ENCODE measurements at regions not wholly inside any gene's neighbourhood (a gene's known extent, or its start where the extent isn't known, plus 50 kb on each side); places are given as distances from the start of the nearest gene placed in this dataset.

GRCh38 chr14:41047763-41048162, 558.9 kb upstream of the LRFN5 start:
- Mint-ChIP-seq H3K9me3 (no peaks in the 10 kb centered on the region), H3K36me3 (ENCODE audit: low read depth) (no peaks in the 10 kb centered on the region), H3K27ac (ENCODE audit: unreplicated experiment) (no peak overlapping the region), H3K4me1 (no peaks in the 10 kb centered on the region), H3K27me3 (ENCODE audit: low read depth) (no peaks in the 10 kb centered on the region), H3K4me3 (no peak overlapping the region)
- DNase-seq (ENCODE audit: low read depth, low spot score) = no peak
- no peak for TF ChIP-seq CTCF (conservative IDR thresholded peaks at IDR 0.05)

GRCh38 chr14:41037388-41037787, 569.3 kb upstream of the LRFN5 start:
- H3K4me1 Mint-ChIP-seq = no peaks in the 10 kb centered on the region
- no peak for TF ChIP-seq CTCF (conservative IDR thresholded peaks at IDR 0.05)
- no peak overlapping the region for H3K27ac Mint-ChIP-seq (ENCODE audit: unreplicated experiment)
- no peaks in the 10 kb centered on the region for H3K9me3 Mint-ChIP-seq
- H3K27me3 Mint-ChIP-seq (ENCODE audit: low read depth) = no peaks in the 10 kb centered on the region
- peaks cover 4% of the 10 kb centered on the region for H3K36me3 Mint-ChIP-seq (ENCODE audit: low read depth)
- no peak for DNase-seq (ENCODE audit: low read depth, low spot score)
- H3K4me3 Mint-ChIP-seq = no peak overlapping the region

- Mint-ChIP-seq H3K9me3 (peaks cover 4% of the 10 kb centered on the region), H3K4me1 (no peaks in the 10 kb centered on the region), H3K27me3 (ENCODE audit: low read depth) (no peaks in the 10 kb centered on the region), H3K4me3 (no peak overlapping the region), H3K27ac (ENCODE audit: unreplicated experiment) (no peak overlapping the region), H3K36me3 (ENCODE audit: low read depth) (peaks cover 13% of the 10 kb centered on the region)
- DNase-seq (ENCODE audit: low read depth, low spot score) = no peak
- no peak for TF ChIP-seq CTCF (conservative IDR thresholded peaks at IDR 0.05)
These were observed 571.7 kb upstream of the LRFN5 start for GRCh38 chr14:41034969-41035368.

GRCh38 chr14:41022932-41023331, 583.7 kb upstream of the LRFN5 start:
- H3K27me3 Mint-ChIP-seq (ENCODE audit: low read depth) = no peaks in the 10 kb centered on the region
- peaks cover 2% of the 10 kb centered on the region for H3K9me3 Mint-ChIP-seq
- no peak for TF ChIP-seq CTCF (conservative IDR thresholded peaks at IDR 0.05)
- DNase-seq (ENCODE audit: low read depth, low spot score) = no peak
- no peak overlapping the region for H3K27ac Mint-ChIP-seq (ENCODE audit: unreplicated experiment)
- peaks cover 12% of the 10 kb centered on the region for H3K36me3 Mint-ChIP-seq (ENCODE audit: low read depth)
- no peaks in the 10 kb centered on the region for H3K4me1 Mint-ChIP-seq
- H3K4me3 Mint-ChIP-seq = no peak overlapping the region

GRCh38 chr14:41016213-41016612, 590.5 kb upstream of the LRFN5 start:
- Mint-ChIP-seq H3K27me3 (ENCODE audit: low read depth) (no peaks in the 10 kb centered on the region), H3K4me3 (no peak overlapping the region), H3K36me3 (ENCODE audit: low read depth) (peaks cover 2% of the 10 kb centered on the region), H3K27ac (ENCODE audit: unreplicated experiment) (no peak overlapping the region), H3K4me1 (no peaks in the 10 kb centered on the region), H3K9me3 (no peaks in the 10 kb centered on the region)
- no peak for TF ChIP-seq CTCF (conservative IDR thresholded peaks at IDR 0.05)
- no peak for DNase-seq (ENCODE audit: low read depth, low spot score)

- DNase-seq (ENCODE audit: low read depth, low spot score) = no peak
- no peak for TF ChIP-seq CTCF (conservative IDR thresholded peaks at IDR 0.05)
- Mint-ChIP-seq H3K9me3 (peaks cover 4% of the 10 kb centered on the region), H3K36me3 (ENCODE audit: low read depth) (peaks cover 5% of the 10 kb centered on the region), H3K27me3 (ENCODE audit: low read depth) (no peaks in the 10 kb centered on the region), H3K4me3 (no peak overlapping the region), H3K4me1 (peaks cover 10% of the 10 kb centered on the region), H3K27ac (ENCODE audit: unreplicated experiment) (no peak overlapping the region)
These were observed 606.3 kb upstream of the LRFN5 start for GRCh38 chr14:41000350-41000749.

All from neural crest cell (in vitro differentiated cells).